HG03095 (cell line): ENCODE measurements at regions not wholly inside any gene's neighbourhood (a gene's known extent, or its start where the extent isn't known, plus 50 kb on each side); places are given as distances from the start of the nearest gene placed in this dataset.

Experiments used
- ATAC-seq: cut with Tn5 transposase; IDR thresholded peaks from one replicate; pipeline ENCODE4 v1.9.1; 2021; ENCODE audit warnings: moderate library complexity; ENCODE audit not compliant: unreplicated experiment

GRCh38 chr7:36088966-36089365 is 64.1 kb upstream of the EEPD1 start:
- no peak for ATAC-seq

DNA sequence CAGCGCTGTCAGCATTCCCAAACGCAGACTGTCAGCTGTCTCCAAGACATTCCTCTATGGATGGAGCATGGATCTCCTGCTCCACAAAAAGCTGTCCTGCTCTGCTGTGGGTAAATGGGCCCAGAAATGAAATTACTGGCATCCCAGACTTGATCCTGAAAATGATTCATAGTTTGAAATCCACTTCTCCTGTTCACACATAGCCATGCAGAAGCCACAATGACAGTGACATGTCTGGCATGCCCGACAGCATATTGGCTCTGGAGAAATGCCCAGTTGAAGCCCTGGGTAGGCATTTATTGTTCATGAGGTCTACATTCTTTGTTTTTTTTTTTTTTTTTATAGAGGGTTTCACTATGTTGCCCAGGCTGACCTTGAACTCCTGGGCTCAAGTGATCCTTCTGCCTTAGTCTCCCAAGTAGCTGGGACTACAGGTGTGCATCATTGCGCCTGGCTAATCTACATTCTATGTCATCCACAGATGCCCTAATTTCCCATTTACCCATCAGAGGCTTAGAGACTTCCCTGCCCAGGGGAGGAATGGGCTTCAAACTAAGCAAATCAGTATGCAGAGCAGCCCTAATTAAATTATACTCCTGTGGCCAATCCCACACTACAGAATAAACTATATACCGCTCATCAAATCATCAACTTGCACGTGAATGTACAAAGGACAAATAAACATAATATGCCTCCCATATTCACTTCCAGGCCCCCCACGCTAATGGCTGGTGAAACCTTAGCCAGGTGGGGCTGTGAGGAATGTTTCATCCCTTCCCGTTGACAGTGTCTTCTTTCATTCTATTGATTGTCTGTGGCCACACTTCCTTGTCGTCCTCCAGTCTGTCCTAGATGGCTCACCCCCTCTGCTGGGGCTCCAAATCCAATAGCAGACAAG is 61.8 kb upstream of the EEPD1 start:
- ATAC-seq = no peak

- no peak for ATAC-seq
These were observed 61.2 kb upstream of the EEPD1 start for GRCh38 chr7:36091874-36092176.

GRCh38 chr7:36092221-36092771 is 60.8 kb upstream of the EEPD1 start:
- no peak for ATAC-seq

DNA sequence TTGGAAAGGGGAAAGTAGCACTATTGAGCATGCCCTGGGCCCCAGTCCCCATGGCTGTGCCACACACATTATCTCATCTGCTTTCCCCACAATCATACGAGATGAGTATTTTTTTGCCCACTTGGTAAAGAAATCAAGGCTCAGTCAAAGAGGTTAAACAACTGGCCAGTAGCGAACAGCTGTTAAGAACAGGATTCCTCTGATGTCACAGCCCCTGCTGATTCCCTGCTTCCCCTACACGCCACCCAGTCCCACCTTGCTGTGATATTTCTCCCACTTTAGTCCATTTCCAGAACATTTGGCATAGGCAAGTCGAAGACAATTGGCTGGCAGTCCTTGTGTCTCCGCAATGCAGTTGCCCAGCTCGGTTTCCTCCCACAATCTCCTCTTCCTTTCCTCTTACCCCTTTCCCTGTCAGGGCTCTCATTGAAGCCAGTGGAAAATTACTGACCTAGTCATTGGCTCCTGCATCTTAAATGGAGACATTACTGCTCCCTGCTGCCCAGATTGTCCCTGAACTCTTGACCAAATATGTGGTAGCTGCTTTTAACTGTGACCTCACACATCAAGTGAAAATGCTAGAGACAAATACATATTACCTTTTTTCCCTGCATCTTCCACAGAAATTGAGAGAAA is 56.5 kb upstream of the EEPD1 start:
- no peak for ATAC-seq

DNA sequence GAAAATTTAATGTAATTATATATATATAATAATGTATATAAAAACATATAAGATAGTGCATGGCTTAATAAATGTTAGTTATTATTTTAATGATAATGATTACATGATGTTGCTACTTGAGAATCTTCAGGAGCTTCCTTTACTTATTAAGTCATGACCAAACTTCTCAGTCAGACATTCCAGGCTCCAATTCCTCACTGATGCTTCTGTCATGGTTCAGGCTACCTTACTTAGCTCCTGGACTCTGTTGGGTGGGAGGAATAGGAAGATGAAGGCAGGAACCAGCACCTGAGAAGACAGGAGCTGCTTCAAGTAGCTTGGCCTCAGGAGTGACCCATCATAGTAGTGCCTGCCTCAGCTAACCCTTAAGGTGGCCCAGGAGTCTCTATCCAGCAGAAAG is 55.0 kb upstream of the EEPD1 start:
- ATAC-seq = no peak

DNA sequence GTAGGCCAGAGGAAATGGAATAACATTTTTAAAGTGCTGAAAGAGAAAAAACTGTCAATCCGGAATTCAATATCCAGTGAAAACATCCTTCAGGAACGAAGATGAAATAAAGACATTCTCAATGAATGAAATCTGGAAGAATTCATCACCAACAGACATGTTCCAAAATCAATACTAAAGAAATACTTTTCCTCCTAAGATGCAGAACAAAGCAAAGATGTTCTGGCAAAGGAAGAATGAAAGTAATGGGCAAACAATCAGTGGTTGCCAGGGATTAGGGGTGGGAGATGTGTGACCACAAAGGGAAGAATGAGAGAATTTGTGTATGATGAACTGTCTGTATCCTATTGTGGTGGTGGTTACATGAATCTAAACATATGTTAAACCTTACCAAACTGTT is 52.8 kb upstream of the EEPD1 start:
- ATAC-seq = no peak

DNA sequence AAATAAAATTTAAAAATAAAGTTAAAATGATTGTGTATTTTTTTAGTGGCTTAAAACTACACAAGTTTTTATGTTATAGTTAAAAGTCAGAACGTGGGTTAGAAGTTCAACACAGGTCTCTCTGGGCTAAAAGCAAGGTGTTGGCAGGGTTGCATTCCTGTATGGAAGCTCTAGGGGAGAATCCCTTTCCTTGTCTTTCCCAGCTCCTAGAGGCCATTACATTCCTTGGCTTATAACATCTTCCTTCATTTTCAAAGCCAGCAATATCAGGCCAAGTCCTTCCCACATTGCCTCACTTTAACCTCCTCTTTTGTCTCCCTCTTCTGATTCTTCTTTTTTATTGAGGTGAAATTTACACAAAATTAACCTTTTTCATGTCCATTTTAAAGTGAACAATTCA is 52.4 kb upstream of the EEPD1 start:
- no peak for ATAC-seq
